Tibial artery (tissue), 4 donors: ENCODE measurements at regions not wholly inside any gene's neighbourhood (a gene's known extent, or its start where the extent isn't known, plus 50 kb on each side); places are given as distances from the start of the nearest gene placed in this dataset.

ENCODE experiments used
- DNase-seq, 2 donors: peaks; one replicate each; pipeline ENCODE4 v3.0.0-alpha.2; 2019
- H3K27ac ChIP-seq, 2 donors: fragments of 200-600 bp; sonication (generic) in 1 of 2; 1 replicate in 1 of 2; 2 replicates in 1 of 2; pipeline ENCODE4 v1.5.1; 2018 to 2019; ENCODE audit warnings: mild to moderate bottlenecking in 1 of 2
- H3K27me3 ChIP-seq, 2 donors: fragments of 200-600 bp; sonication (generic) in 1 of 2; one replicate each; pipeline versions ENCODE4 v1.5.1 to v1.6.0; 2016 to 2019
- H3K36me3 ChIP-seq, 3 donors: fragments of 200-600 bp; sonication (generic) in 2 of 3; one replicate each; pipeline ENCODE4 v1.5.1; 2016 to 2019; ENCODE audit warnings: mild to moderate bottlenecking in 2 of 3
- H3K4me1 ChIP-seq, 4 donors: fragments of 200-600 bp; sonication (generic) in 2 of 4; 1 replicate in 3 of 4; 2 replicates in 1 of 4; pipeline ENCODE4 v1.5.1; 2016 to 2019
- H3K4me3 ChIP-seq, 2 donors: fragments of 200-600 bp; sonication (generic) in 1 of 2; 1 replicate in 1 of 2; 2 replicates in 1 of 2; pipeline ENCODE4 v1.5.1; 2018 to 2019; ENCODE audit warnings: mild to moderate bottlenecking in 2 of 2
- H3K9me3 ChIP-seq, 3 donors: fragments of 200-600 bp; sonication (generic) in 1 of 3; one replicate each; pipeline ENCODE4 v1.5.1; 2016 to 2019
- CTCF ChIP-seq, 2 experiments: fragments of 200-600 bp in 1 of 2; fragments of 450-650 bp in 1 of 2; IDR thresholded peaks; one replicate each; pipeline ENCODE4 v1.5.1; 2017 to 2019; ENCODE audit warnings: antibody characterized with exemption in 2 of 2, mild to moderate bottlenecking in 1 of 2, moderate library complexity in 1 of 2
- intact Hi-C: fragments of 100-400 bp; cut with DNase I; formaldehyde crosslinking; loops from one replicate; pipeline ENCODE4 v1.15.0; 2023; ENCODE audit warnings: low total_unique reads

- no peaks in the 10 kb centered on the region for H3K36me3 ChIP-seq
- H3K27me3 ChIP-seq: no peaks in the 10 kb centered on the region
- DNase-seq: no peak
- intact Hi-C loops: no loop called here
- no peaks in the 10 kb centered on the region for H3K9me3 ChIP-seq
- no peaks in the 10 kb centered on the region for H3K4me1 ChIP-seq
- no peak for TF ChIP-seq CTCF (IDR thresholded peaks at IDR 0.05)
- no peak overlapping the region for H3K4me3 ChIP-seq
- no peak overlapping the region for H3K27ac ChIP-seq
These were observed 361.3 kb downstream of the ENC1 start for GRCh38 chr5:74279244-74279643.

GRCh38 chr5:74277418-74277817, 363.1 kb downstream of the ENC1 start:
- Histone ChIP-seq H3K4me3 (no peak overlapping the region), H3K36me3 (no peaks in the 10 kb centered on the region), H3K27ac (no peak overlapping the region), H3K27me3 (no peaks in the 10 kb centered on the region), H3K4me1 (no peaks in the 10 kb centered on the region), H3K9me3 (no peaks in the 10 kb centered on the region)
- no peak for DNase-seq
- intact Hi-C loops: no loop called here
- TF ChIP-seq CTCF (IDR thresholded peaks at IDR 0.05): no peak

- no peak for TF ChIP-seq CTCF (IDR thresholded peaks at IDR 0.05)
- no peaks in the 10 kb centered on the region for H3K36me3 ChIP-seq
- H3K9me3 ChIP-seq: no peaks in the 10 kb centered on the region
- no peak for DNase-seq
- no peak overlapping the region for H3K4me3 ChIP-seq
- no peaks in the 10 kb centered on the region for H3K27me3 ChIP-seq
- intact Hi-C loops: no loop called here
- H3K4me1 ChIP-seq: no peaks in the 10 kb centered on the region
- H3K27ac ChIP-seq: no peak overlapping the region
These were observed 365.1 kb downstream of the ENC1 start for GRCh38 chr5:74275171-74275992.

- Histone ChIP-seq H3K9me3 (no peaks in the 10 kb centered on the region), H3K4me3 (no peak overlapping the region), H3K36me3 (no peaks in the 10 kb centered on the region), H3K4me1 (no peaks in the 10 kb centered on the region), H3K27ac (no peak overlapping the region), H3K27me3 (no peaks in the 10 kb centered on the region)
- intact Hi-C loops: no loop called here
- TF ChIP-seq CTCF (IDR thresholded peaks at IDR 0.05): no peak
- DNase-seq: no peak
These were observed 366.2 kb downstream of the ENC1 start for GRCh38 chr5:74274326-74274725.

GRCh38 chr5:74272831-74273451, 367.6 kb downstream of the ENC1 start:
- no peaks in the 10 kb centered on the region for H3K9me3 ChIP-seq
- no peak overlapping the region for H3K4me3 ChIP-seq
- H3K27ac ChIP-seq: no peak overlapping the region
- no peaks in the 10 kb centered on the region for H3K27me3 ChIP-seq
- DNase-seq: no peak
- H3K4me1 ChIP-seq: no peaks in the 10 kb centered on the region
- no peak for TF ChIP-seq CTCF (IDR thresholded peaks at IDR 0.05)
- intact Hi-C loops: no loop called here
- no peaks in the 10 kb centered on the region for H3K36me3 ChIP-seq
